Activated CD4-positive, alpha-beta T cell treated with anti-CD3 and anti-CD28 coated beads, Interleukin-2, Interleukin-6, amounts not matched to agents 100 ng/mL and 50 ng/mL, durations not matched to agents 16 hours and 8 hours (primary cell): ENCODE measurements at regions not wholly inside any gene's neighbourhood (a gene's known extent, or its start where the extent isn't known, plus 50 kb on each side); places are given as distances from the start of the nearest gene placed in this dataset.
"Not testable (repeated sequence)": the region's sequence is repeated elsewhere in the genome, so short reads cannot be mapped to it uniquely, and the experiment has no call there.

ENCODE experiments used
- DNase-seq: peaks from one replicate; pipeline ENCODE4 v3.0.0-alpha.2; 2020

- DNase-seq = no peak
These were observed 100.8 kb upstream of the LYZL2 start for GRCh38 chr10:30730306-30730705.

- no peak for DNase-seq
These were observed 99.2 kb upstream of the LYZL2 start for GRCh38 chr10:30728766-30729165.

- no peak for DNase-seq
These were observed 98.6 kb upstream of the LYZL2 start for GRCh38 chr10:30728127-30728526.

- DNase-seq = no peak
These were observed 98.0 kb upstream of the LYZL2 start for GRCh38 chr10:30727524-30727923.

GRCh38 chr10:30726783-30727414 lies 97.3 kb upstream of the LYZL2 start:
- peak; percentile 92 for DNase-seq

DNA sequence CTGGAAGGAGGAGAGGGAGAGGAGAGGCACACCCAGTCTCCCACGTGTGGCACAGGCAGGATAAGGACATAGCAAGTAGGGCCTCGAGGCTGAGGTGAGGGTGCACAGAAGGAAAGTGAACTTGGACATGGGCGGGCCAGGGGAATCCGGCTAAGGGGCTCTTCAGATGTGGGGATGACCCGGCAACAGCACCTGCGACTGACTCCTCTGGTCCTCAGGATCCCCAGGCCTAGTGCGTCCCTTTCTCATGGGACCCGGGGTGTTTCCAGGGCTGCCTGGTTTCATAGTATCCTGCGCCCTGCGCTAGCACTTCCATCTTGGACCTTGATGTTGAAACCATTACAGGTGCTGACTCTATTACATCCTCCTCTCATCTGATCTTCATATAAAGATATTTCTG lies 96.1 kb upstream of the LYZL2 start:
- no peak for DNase-seq

DNA sequence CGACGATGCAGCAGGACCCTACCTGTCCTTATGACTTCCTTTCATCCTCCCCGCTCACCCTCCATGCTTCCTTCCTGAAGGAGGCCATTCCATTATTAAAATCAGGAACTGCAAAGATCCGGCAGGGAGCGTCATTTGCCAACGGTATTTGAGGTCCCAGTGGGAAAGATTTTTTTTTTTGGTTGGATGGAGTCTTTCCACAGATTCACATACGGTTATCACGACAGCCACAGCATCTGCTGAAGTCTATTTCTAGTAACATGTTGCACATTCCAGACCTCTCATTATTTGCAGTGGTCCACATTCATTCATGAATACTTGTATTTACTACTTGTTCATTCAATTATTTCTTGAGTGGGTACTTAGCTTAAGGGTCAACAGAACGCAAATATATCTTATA lies 94.7 kb upstream of the LYZL2 start:
- no peak for DNase-seq

GRCh38 chr10:30722956-30723620 lies 93.5 kb upstream of the LYZL2 start:
- no peak for DNase-seq

DNA sequence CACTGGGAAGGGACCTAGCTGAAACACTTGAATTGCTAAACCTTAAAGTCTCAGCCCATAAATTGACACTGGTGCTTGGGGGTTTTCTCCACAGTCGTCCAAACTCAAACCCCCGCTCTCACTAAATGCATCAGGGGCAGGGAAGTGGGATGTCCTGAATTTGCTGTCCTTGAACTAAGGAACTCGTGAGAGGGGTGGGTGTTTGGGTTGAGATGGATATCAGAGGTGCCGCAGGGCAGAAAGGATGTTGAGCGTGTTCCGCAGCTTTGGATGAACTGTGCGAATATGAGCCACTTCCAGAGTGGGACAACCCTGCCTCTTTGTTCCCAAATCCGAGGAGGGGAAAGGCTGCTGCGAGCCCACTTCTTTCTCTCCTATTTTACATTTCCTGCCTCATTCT lies 90.3 kb upstream of the LYZL2 start:
- DNase-seq = no peak

DNA sequence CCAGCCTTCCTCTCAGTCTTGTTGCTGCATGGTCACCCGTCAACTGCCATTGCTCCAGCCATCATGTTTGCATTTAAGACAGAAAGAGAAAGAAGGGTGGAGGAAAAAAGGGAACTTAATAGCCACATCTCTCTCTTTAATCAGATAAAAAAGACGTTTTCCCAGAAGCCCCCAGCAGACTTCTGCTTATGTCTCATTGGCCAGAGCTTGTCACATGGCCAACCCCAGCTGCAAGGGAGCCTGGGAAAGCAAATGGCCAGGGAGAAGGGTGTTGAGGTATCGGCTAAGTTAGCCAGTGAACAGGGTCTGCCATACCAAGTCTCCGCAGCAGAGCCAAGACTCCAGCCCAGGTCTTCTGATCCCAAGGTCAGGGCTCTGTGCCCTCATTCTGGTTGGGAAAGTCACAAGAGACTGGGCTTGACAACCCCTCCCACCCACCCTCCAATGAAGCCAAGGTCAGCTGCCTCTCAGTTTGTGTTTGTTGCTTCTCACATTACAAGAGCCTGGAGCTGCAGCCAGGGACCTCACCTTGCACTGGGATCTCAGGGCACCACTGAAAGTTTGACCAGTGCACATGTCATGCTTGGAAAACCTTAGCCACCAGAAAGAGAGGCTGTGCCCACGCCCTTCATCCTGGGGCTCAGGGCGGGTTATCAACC lies 80.3 kb upstream of the LYZL2 start:
- no peak for DNase-seq

DNA sequence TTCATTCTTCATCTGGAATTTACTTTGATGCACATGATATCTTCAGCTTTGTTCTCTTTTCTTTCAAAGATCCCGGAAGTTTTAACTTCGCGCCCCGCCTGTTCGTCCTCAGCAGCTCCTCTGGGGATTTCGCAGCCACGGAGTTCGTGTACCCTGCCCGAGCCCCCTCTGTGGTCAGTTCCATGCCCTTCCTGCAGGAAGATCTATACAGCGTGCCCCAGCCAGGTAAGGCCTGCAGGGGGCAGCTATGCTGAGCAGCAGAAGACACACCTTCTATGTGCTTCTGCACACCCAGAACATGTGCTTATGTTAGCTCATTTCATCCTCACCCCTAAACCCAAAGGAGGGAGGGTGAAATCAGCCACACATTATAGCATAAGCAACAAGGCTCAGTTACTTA lies 79.7 kb upstream of the LYZL2 start:
- DNase-seq = no peak

DNA sequence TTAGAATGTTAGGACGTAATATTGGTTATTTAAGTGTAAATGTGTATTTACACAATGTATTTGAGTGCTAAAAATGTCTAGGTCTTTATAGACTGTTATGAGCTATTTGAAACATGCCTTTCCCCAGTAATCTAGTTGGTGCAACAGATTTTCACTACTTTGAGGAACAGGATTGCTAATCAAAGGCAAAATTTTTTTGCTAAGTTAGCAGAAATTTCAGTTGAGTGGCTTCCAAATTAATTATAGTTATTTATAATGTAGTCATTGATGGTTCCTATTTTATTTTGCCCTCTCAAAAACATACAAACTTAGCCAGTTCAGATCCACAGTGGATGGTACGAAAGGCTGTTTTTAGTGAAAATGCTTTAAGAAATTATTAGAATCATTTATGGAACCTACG lies 78.7 kb upstream of the LYZL2 start:
- DNase-seq = no peak

DNA sequence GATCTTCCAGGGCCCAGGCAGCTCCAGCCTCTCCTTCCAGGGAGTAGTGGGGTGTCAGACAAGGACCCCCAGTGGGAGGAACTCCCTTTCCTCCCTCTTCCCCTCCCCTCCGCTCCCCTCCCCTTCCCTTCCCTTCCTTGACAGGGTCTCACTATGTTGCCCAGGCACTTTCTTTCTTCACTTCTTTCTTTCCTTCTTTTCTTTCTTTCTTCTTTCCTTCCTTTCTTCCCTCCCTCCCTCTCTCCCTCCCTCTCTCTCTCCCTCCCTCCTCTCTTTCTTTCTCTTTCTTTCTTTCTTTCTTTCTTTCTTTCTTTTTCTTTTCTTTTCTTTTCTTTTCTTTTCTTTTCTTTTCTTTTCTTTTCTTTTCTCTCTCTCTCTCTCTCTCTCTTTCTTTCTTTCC lies 76.6 kb upstream of the LYZL2 start:
- DNase-seq = not testable (repeated sequence)

GRCh38 chr10:30705625-30706149 lies 76.1 kb upstream of the LYZL2 start:
- DNase-seq = no peak

DNA sequence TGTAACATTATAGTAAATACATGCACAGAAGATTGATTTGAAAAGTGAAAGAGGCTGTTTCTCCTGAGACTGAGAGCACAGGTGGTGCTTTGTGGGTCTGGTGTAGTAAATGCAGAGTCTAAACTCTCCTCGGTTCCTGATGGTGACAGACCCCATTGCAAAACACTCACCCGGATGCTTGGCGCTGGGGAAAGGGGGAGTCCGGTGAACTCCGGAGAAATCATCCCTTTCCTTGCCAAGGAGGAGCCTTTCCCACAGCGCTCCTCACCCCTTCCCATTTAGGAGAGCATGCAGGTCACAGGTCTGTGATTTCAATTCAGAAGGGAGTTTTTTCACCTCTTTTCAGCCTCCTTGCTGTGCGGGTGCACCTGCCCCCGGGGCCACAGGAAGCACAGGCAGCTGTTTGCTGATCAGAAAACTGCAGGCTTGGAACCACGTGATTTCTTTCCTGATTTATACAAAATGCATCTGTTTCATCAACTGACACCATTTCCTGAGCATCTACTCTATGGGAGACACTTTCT lies 75.6 kb upstream of the LYZL2 start:
- peak; percentile 74 for DNase-seq

DNA sequence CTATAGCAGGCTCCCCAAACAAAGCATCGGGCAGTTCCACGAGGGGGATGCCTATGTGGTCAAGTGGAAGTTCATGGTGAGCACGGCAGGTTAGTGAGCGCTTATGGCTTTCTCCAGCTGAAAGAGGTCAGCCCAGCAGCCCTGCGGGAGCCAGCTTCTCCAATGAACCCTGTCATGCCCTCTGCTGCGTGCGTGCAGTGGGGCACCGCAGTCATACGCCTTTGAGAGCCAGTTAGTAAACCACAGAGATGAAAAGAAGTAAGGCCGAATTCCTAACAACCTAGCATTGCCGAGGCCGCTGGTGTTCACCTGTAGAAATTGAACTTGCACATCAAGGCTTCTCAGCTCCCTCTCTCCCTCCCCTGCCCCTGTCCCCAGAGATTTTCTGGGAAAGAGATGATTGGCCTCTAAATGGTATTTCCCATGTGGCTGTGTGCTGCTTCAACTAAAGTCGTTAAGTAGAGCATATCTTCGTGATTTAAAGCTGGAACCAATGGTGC lies 75.1 kb upstream of the LYZL2 start:
- DNase-seq = peak; percentile 71

DNA sequence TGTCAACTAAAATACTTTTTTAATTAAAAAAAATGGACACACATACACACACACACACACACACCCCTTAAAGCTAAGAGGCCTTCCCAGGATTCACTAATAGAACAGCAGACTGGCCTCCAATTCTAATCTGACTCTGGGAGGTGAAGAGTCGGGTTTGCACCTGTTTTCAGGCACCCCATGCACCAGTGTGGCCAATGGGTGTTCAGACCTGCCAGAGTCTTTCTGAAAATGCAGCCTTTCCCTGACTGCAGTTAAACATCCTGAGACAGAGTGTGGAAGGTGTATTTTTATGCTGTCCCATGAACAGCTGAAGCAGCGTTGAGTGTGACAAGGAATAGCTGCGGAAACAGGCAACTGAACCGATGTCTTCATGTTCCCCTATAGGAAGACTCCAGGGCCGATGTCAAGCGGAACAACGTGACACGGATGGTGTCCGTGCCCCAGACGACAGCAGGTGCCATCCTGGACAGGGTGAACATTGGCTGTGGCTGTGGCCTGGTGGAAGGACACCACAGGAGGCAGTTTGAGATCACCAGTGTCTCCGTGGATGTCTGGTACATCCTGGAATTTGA lies 74.6 kb upstream of the LYZL2 start:
- DNase-seq = peak; percentile 51

GRCh38 chr10:30703446-30703845 lies 73.9 kb upstream of the LYZL2 start:
- peak; percentile 47 for DNase-seq

DNA sequence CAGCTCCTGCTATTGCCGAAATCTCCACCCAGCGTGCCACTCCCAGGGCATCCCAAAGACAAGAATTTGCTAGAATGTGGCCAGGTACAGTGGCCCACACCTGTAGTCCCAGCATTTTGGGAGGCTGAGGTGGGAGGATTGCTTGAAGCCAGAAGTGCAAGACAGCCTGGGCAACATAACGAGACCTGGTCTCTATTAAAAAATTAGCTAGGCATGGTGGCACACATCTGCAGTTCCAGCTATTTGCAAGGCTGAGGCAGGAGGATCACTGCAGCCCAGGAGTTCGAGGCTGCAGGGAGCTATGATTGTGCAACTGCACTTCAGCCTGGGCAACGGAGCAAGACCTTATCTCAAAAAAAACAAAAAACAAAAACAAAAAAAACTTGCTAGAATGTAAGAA lies 73.3 kb upstream of the LYZL2 start:
- no peak for DNase-seq

- DNase-seq = peak; percentile 93
These were observed 72.1 kb upstream of the LYZL2 start for GRCh38 chr10:30701451-30702173.

- no peak for DNase-seq
These were observed 68.3 kb upstream of the LYZL2 start for GRCh38 chr10:30697806-30698205.

- DNase-seq = not testable (repeated sequence)
These were observed 67.7 kb upstream of the LYZL2 start for GRCh38 chr10:30697221-30697620.
